A673 (cell line): ENCODE measurements at regions not wholly inside any gene's neighbourhood (a gene's known extent, or its start where the extent isn't known, plus 50 kb on each side); places are given as distances from the start of the nearest gene placed in this dataset.

ENCODE experiments used
- EZH2 ChIP-seq: fragments of 200-600 bp; sonication (generic); IDR thresholded peaks from 2 replicates; pipeline ENCODE4 v1.6.1; 2017; ENCODE audit warnings: borderline replicate concordance, low read depth, mild to moderate bottlenecking, mixed read lengths, antibody characterized with exemption, low read length; ENCODE audit not compliant: poor library complexity, severe bottlenecking
- TF ChIP-seq, protein P1 (sequence below): fragments of 300-800, 200-600 bp; sonication (generic); conservative IDR thresholded peaks from 2 replicates; pipeline ENCODE4 v1.5.1; 2017; ENCODE audit warnings: low read depth, mild to moderate bottlenecking, antibody characterized with exemption, low read length, moderate library complexity, mixed read lengths

DNA sequence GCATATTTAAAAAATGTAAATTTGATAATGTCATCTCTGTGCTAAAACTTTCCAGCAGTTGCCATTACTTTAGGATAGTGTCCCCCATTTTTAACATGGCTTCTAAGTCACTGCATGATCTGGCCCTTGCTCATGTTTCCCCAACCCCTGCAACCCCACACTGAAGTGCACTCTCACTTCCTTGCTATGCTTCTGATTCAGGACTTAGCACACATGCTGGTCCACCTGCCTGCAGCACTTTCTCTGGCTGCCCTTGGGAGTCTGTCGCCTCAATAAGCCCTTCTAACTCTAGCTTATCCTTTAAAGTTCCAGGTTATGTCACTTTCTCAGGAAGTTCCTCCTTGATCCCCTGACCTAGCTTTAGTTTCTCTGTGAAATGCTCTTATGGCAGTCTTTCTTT, 241.0 kb downstream of the POSTN start:
- TF ChIP-seq, protein P1, sequence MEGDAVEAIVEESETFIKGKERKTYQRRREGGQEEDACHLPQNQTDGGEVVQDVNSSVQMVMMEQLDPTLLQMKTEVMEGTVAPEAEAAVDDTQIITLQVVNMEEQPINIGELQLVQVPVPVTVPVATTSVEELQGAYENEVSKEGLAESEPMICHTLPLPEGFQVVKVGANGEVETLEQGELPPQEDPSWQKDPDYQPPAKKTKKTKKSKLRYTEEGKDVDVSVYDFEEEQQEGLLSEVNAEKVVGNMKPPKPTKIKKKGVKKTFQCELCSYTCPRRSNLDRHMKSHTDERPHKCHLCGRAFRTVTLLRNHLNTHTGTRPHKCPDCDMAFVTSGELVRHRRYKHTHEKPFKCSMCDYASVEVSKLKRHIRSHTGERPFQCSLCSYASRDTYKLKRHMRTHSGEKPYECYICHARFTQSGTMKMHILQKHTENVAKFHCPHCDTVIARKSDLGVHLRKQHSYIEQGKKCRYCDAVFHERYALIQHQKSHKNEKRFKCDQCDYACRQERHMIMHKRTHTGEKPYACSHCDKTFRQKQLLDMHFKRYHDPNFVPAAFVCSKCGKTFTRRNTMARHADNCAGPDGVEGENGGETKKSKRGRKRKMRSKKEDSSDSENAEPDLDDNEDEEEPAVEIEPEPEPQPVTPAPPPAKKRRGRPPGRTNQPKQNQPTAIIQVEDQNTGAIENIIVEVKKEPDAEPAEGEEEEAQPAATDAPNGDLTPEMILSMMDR = no peak
- TF ChIP-seq EZH2 = no peak
